ENCODE measurements at regions not wholly inside any gene's neighbourhood (a gene's known extent, or its start where the extent isn't known, plus 50 kb on each side); places are given as distances from the start of the nearest gene placed in this dataset.

DNA sequence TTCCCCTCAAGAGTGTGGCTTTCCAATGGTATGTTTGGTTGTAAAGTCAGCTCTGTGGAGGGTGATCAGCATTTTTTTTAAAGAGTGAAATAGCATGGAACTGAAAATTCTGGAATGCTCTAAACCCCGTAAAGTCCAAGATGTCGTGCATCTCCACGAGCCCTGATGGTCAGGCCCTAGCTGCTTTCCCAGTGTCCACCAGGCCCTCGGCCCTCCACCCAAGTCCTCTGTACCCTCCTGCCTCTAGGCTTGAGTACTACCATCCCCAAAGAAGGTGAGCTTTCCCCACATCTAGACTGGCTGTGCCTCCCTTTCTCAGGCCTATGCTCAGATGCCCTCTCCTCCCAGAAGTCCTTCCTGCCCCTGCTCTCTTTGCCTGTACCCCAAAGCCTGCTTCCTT, 280.3 kb downstream of the GADD45G start:
- no peaks in the 10 kb centered on the region for H3K27me3 ChIP-seq (ENCODE audit: control insufficient read depth, insufficient read depth, low read length)
- H3K9ac ChIP-seq (ENCODE audit: low read length): no peak overlapping the region
- H3K4me3 ChIP-seq (ENCODE audit: low read length): no peak overlapping the region
- H3K36me3 ChIP-seq (ENCODE audit: control insufficient read depth, low read depth, low read length): no peaks in the 10 kb centered on the region
- no peak overlapping the region for H3K27ac ChIP-seq (ENCODE audit: low read length)
- no peaks in the 10 kb centered on the region for H3K4me1 ChIP-seq (ENCODE audit: control insufficient read depth, low read depth, low read length)
- no peaks in the 10 kb centered on the region for H3K9me3 ChIP-seq (ENCODE audit: control insufficient read depth, low read depth, low read length)

GRCh38 chr9:89886281-89886700, 281.5 kb downstream of the GADD45G start:
- H3K4me3 ChIP-seq (ENCODE audit: low read length): no peak overlapping the region
- H3K9ac ChIP-seq (ENCODE audit: low read length): no peak overlapping the region
- H3K9me3 ChIP-seq (ENCODE audit: control insufficient read depth, low read depth, low read length): no peaks in the 10 kb centered on the region
- no peak overlapping the region for H3K27ac ChIP-seq (ENCODE audit: low read length)
- no peaks in the 10 kb centered on the region for H3K36me3 ChIP-seq (ENCODE audit: control insufficient read depth, low read depth, low read length)
- no peaks in the 10 kb centered on the region for H3K4me1 ChIP-seq (ENCODE audit: control insufficient read depth, low read depth, low read length)
- no peaks in the 10 kb centered on the region for H3K27me3 ChIP-seq (ENCODE audit: control insufficient read depth, insufficient read depth, low read length)

- no peak overlapping the region for H3K4me3 ChIP-seq (ENCODE audit: low read length)
Observed at GRCh38 chr9:89887286-89887685, 282.5 kb downstream of the GADD45G start.

DNA sequence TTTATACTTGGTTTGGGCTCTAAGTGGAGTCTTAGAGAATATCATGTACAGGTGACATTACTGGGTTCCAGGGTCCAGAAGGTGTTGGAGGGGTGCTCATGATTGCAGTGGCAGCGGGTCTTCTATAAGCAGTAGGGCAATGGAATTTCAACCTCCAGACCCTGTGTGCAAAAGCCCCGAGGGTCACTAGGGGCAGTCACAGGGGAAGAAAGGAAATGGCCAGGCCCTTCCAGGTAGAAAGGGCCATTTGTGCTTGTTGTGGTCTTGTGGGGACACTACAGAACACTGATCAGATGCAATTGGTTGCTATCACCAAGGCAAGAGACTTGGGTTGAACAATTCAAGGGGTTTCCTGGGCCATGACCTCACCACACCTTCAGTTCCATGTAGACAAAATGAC, 283.4 kb downstream of the GADD45G start:
- Histone ChIP-seq H3K27me3 (ENCODE audit: control insufficient read depth, insufficient read depth, low read length) (no peaks in the 10 kb centered on the region), H3K36me3 (ENCODE audit: control insufficient read depth, low read depth, low read length) (no peaks in the 10 kb centered on the region), H3K9ac (ENCODE audit: low read length) (no peak overlapping the region), H3K9me3 (ENCODE audit: control insufficient read depth, low read depth, low read length) (no peaks in the 10 kb centered on the region), H3K27ac (ENCODE audit: low read length) (no peak overlapping the region), H3K4me1 (ENCODE audit: control insufficient read depth, low read depth, low read length) (no peaks in the 10 kb centered on the region), H3K4me3 (ENCODE audit: low read length) (no peak overlapping the region)

More at GRCh38 chr9:89887286-89887685, 282.5 kb downstream of the GADD45G start:
- Histone ChIP-seq H3K9ac (ENCODE audit: low read length) (no peak overlapping the region), H3K27ac (ENCODE audit: low read length) (no peak overlapping the region), H3K4me1 (ENCODE audit: control insufficient read depth, low read depth, low read length) (no peaks in the 10 kb centered on the region), H3K36me3 (ENCODE audit: control insufficient read depth, low read depth, low read length) (no peaks in the 10 kb centered on the region), H3K9me3 (ENCODE audit: control insufficient read depth, low read depth, low read length) (no peaks in the 10 kb centered on the region), H3K27me3 (ENCODE audit: control insufficient read depth, insufficient read depth, low read length) (no peaks in the 10 kb centered on the region)

- H3K9me3 ChIP-seq (ENCODE audit: control insufficient read depth, low read depth, low read length): no peaks in the 10 kb centered on the region
- H3K4me3 ChIP-seq (ENCODE audit: low read length): no peak overlapping the region
- no peaks in the 10 kb centered on the region for H3K27me3 ChIP-seq (ENCODE audit: control insufficient read depth, insufficient read depth, low read length)
- H3K27ac ChIP-seq (ENCODE audit: low read length): no peak overlapping the region
- no peaks in the 10 kb centered on the region for H3K4me1 ChIP-seq (ENCODE audit: control insufficient read depth, low read depth, low read length)
- H3K9ac ChIP-seq (ENCODE audit: low read length): no peak overlapping the region
- H3K36me3 ChIP-seq (ENCODE audit: control insufficient read depth, low read depth, low read length): no peaks in the 10 kb centered on the region
Observed at GRCh38 chr9:89888677-89889076, 283.9 kb downstream of the GADD45G start.

GRCh38 chr9:89889865-89890264, 285.1 kb downstream of the GADD45G start:
- no peak overlapping the region for H3K9ac ChIP-seq (ENCODE audit: low read length)
- no peaks in the 10 kb centered on the region for H3K36me3 ChIP-seq (ENCODE audit: control insufficient read depth, low read depth, low read length)
- no peak overlapping the region for H3K4me3 ChIP-seq (ENCODE audit: low read length)
- no peaks in the 10 kb centered on the region for H3K4me1 ChIP-seq (ENCODE audit: control insufficient read depth, low read depth, low read length)
- H3K27ac ChIP-seq (ENCODE audit: low read length): no peak overlapping the region
- H3K27me3 ChIP-seq (ENCODE audit: control insufficient read depth, insufficient read depth, low read length): no peaks in the 10 kb centered on the region
- no peaks in the 10 kb centered on the region for H3K9me3 ChIP-seq (ENCODE audit: control insufficient read depth, low read depth, low read length)

DNA sequence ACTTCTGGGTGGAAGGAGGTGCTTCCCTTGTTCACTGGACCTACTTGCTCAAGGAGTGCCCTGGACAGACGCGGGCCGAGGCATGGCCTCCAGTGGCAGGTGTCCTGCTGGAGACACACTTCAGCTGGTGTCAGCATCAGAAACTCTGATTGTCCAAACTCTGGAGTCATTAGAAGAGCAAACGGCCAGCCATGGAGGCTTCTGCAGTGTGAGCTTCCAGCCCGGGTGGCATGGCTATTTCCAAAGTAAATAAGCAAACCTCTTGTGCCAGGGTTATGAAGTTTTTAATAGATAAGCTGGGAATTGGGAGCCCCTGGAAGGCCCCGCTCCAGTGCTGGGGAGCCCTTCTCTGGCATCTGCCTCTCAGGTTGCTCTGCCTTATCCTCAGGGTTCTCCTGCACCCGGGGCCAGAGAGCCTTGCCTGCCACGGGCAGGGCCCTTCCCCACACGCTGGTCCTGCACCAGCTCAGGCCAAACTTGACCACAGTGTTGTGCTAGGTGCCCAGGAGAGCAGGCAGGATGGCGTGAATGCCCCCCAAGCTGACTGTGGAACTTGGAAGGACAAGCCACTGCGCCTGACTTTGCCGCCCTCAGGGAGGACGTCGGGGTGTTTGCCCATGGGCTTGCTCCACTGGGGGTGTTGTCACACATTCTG, 285.6 kb downstream of the GADD45G start:
- Histone ChIP-seq H3K27me3 (ENCODE audit: control insufficient read depth, insufficient read depth, low read length) (no peaks in the 10 kb centered on the region), H3K27ac (ENCODE audit: low read length) (no peak overlapping the region), H3K4me3 (ENCODE audit: low read length) (no peak overlapping the region), H3K36me3 (ENCODE audit: control insufficient read depth, low read depth, low read length) (no peaks in the 10 kb centered on the region), H3K9ac (ENCODE audit: low read length) (no peak overlapping the region), H3K4me1 (ENCODE audit: control insufficient read depth, low read depth, low read length) (no peaks in the 10 kb centered on the region), H3K9me3 (ENCODE audit: control insufficient read depth, low read depth, low read length) (no peaks in the 10 kb centered on the region)

DNA sequence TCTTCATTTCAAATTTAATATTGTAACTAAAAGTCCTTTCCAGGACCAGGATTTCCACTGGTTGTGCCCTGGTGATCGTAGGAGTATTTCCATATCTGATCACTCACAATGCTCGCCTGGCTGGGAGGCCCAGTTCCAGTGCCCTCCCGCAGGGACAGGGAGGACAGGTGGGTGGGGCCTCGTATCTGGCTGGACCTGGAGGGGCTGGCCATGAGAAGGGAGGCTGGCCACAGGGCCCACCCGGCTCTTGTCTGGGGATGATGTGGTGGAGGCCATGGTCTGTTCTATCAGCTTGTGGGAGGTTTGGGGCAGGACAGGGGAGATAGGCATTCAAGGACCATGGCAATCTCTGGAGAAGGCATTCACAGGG, 286.4 kb downstream of the GADD45G start:
- no peaks in the 10 kb centered on the region for H3K27me3 ChIP-seq (ENCODE audit: control insufficient read depth, insufficient read depth, low read length)
- no peak overlapping the region for H3K4me3 ChIP-seq (ENCODE audit: low read length)
- no peak overlapping the region for H3K27ac ChIP-seq (ENCODE audit: low read length)
- H3K36me3 ChIP-seq (ENCODE audit: control insufficient read depth, low read depth, low read length): no peaks in the 10 kb centered on the region
- H3K9me3 ChIP-seq (ENCODE audit: control insufficient read depth, low read depth, low read length): no peaks in the 10 kb centered on the region
- H3K9ac ChIP-seq (ENCODE audit: low read length): no peak overlapping the region
- no peaks in the 10 kb centered on the region for H3K4me1 ChIP-seq (ENCODE audit: control insufficient read depth, low read depth, low read length)

DNA sequence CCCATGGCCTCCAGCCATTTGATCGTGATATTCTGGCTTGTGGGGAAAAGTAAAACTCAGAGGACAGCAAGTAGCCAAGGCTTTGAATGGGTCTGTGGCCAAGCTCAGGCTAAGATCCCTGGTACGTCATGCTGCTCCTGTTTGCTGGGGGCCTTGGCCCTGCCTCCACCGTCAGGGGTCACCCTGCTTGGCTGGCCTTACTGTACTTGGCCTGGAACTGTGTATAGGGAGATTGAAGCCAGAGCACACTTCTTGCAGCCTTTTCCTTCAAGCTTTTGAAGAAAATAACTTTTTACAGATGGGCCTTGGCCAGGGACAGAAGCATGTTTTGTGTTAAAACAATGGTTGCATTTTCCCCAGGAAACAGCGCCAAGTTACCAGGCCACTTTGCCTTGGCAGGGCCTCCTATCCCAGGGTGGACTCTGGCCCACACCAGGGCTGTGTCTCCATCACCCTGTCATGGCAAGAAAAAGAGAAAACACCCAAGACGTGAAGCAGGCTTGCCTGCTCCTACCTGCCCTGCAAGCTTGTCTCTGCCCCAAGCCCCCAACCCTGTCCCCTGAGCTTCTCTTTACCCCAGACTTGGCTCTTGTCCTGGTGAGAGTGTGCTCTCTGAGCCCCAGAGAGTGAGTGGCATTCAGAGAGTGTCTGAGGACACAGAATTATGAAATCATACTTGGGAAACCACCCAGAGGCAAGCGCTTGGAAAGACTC, 286.9 kb downstream of the GADD45G start:
- no peaks in the 10 kb centered on the region for H3K4me1 ChIP-seq (ENCODE audit: control insufficient read depth, low read depth, low read length)
- H3K9me3 ChIP-seq (ENCODE audit: control insufficient read depth, low read depth, low read length): no peaks in the 10 kb centered on the region
- H3K36me3 ChIP-seq (ENCODE audit: control insufficient read depth, low read depth, low read length): no peaks in the 10 kb centered on the region
- H3K27ac ChIP-seq (ENCODE audit: low read length): no peak overlapping the region
- no peaks in the 10 kb centered on the region for H3K27me3 ChIP-seq (ENCODE audit: control insufficient read depth, insufficient read depth, low read length)
- no peak overlapping the region for H3K4me3 ChIP-seq (ENCODE audit: low read length)
- H3K9ac ChIP-seq (ENCODE audit: low read length): no peak overlapping the region

DNA sequence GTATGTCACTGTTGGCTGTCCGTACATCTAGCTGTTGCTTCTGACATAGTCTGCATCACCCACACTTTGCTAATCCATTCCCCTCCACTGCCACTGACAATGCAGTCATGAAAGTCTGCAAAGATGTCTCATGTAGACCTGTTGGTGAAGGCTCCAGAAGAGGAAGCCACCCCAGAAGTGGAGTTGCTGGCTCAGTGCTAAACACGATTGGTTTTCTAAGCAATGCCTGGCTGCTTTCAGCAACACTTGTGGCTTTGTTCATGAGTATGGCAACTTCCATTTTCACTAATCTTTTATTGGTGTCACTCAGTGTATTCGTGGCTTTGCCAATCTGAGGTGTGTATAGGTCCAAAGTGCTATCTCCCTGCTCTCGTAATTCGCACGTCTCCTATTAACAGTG, 288.1 kb downstream of the GADD45G start:
- Histone ChIP-seq H3K27ac (ENCODE audit: low read length) (no peak overlapping the region), H3K9ac (ENCODE audit: low read length) (no peak overlapping the region), H3K36me3 (ENCODE audit: control insufficient read depth, low read depth, low read length) (no peaks in the 10 kb centered on the region), H3K4me3 (ENCODE audit: low read length) (no peak overlapping the region), H3K27me3 (ENCODE audit: control insufficient read depth, insufficient read depth, low read length) (no peaks in the 10 kb centered on the region), H3K9me3 (ENCODE audit: control insufficient read depth, low read depth, low read length) (no peaks in the 10 kb centered on the region), H3K4me1 (ENCODE audit: control insufficient read depth, low read depth, low read length) (no peaks in the 10 kb centered on the region)

DNA sequence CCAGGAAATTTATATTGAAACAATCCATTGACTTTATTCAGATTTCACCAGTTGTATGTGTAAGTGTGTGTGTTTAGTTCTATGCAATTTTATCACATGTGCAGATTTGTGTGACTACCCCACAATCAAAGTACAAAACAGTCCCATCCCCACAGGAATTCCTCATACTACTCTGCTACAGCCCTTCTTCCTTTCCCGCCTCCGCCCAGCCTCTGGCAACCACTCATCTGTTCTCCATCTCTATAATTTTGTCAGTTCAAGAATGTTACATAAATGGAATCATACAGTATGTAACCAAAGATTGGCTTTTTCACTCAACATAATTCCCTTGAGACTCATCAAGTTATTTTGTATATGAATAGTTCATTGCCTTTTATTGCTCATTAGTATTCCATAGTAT, 289.1 kb downstream of the GADD45G start:
- no peak overlapping the region for H3K27ac ChIP-seq (ENCODE audit: low read length)
- H3K4me3 ChIP-seq (ENCODE audit: low read length): no peak overlapping the region
- H3K9ac ChIP-seq (ENCODE audit: low read length): no peak overlapping the region
- no peaks in the 10 kb centered on the region for H3K4me1 ChIP-seq (ENCODE audit: control insufficient read depth, low read depth, low read length)
- H3K36me3 ChIP-seq (ENCODE audit: control insufficient read depth, low read depth, low read length): no peaks in the 10 kb centered on the region
- H3K9me3 ChIP-seq (ENCODE audit: control insufficient read depth, low read depth, low read length): no peaks in the 10 kb centered on the region
- no peaks in the 10 kb centered on the region for H3K27me3 ChIP-seq (ENCODE audit: control insufficient read depth, insufficient read depth, low read length)

GRCh38 chr9:89896806-89897340, 292.1 kb downstream of the GADD45G start:
- no peaks in the 10 kb centered on the region for H3K36me3 ChIP-seq (ENCODE audit: control insufficient read depth, low read depth, low read length)
- no peaks in the 10 kb centered on the region for H3K9me3 ChIP-seq (ENCODE audit: control insufficient read depth, low read depth, low read length)
- H3K4me3 ChIP-seq (ENCODE audit: low read length): no peak overlapping the region
- no peaks in the 10 kb centered on the region for H3K27me3 ChIP-seq (ENCODE audit: control insufficient read depth, insufficient read depth, low read length)
- no peaks in the 10 kb centered on the region for H3K4me1 ChIP-seq (ENCODE audit: control insufficient read depth, low read depth, low read length)
- H3K9ac ChIP-seq (ENCODE audit: low read length): no peak overlapping the region
- H3K27ac ChIP-seq (ENCODE audit: low read length): no peak overlapping the region
